ENCODE measurements at regions not wholly inside any gene's neighbourhood (a gene's known extent, or its start where the extent isn't known, plus 50 kb on each side); places are given as distances from the start of the nearest gene placed in this dataset.

DNA sequence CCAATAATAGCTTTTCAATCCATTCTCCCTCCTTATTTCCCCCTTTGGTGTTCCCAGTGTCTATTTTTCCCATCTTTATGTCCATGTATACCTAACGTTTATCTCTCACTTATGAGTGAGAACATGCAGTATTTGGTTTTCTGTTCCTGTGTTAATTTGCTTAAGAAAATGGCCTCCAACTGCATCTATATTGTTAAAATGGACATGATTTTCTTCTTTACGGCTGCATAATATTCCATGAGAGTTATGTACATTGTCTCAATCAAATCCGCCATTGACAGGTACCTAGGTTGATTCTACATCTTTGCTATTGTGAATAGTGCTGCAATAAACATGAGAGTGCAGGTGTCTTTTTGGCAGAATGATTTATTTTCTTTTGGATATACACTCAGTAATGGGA is 126.7 kb downstream of the CTH start:
- no peak overlapping the region for H3K56ac ChIP-seq (replicated peaks; ENCODE audit: insufficient read length, low read depth, low read length)
- H4K91ac ChIP-seq (replicated peaks; ENCODE audit: insufficient read length, low read length), result no peak overlapping the region
- H4K20me1 ChIP-seq (replicated peaks in 1 of 2; ENCODE audit: control insufficient read depth in 1 of 2, insufficient read depth in 2 of 2, low read length in 2 of 2), result no peaks in the 10 kb centered on the region
- 88% methylated on average over 3 of the region's 3 CpGs; no CpG with 5 or more reads in 1 of the 2 experiments for WGBS, 2 experiments (ENCODE audit: extremely low coverage in 1 of 2, insufficient coverage in 1 of 2, insufficient read length in 1 of 2, insufficient replicate concordance in 2 of 2, low coverage in 1 of 2, low lambda C conversion rate in 2 of 2, missing lambda C conversion rate in 1 of 2)
- H3K4me2 ChIP-seq (ENCODE audit: insufficient read depth in 1 of 2, low read depth in 2 of 2, low read length in 2 of 2), result no peak overlapping the region
- H2BK20ac ChIP-seq (ENCODE audit: low read length), result no peak overlapping the region
- no peak overlapping the region for H3K9ac ChIP-seq (replicated peaks in 1 of 4; ENCODE audit: extremely low read depth in 1 of 4, low read depth in 3 of 4, low read length in 3 of 4)
- FAIRE-seq (no peak), DNase-seq (ENCODE audit: low read depth in 1 of 2, low spot score in 2 of 2) (no peak)
- H2BK15ac ChIP-seq (ENCODE audit: low read length), result no peak overlapping the region
- no peak overlapping the region for H2BK120ac ChIP-seq (replicated peaks; ENCODE audit: low read depth, low read length)
- H3K4me1 ChIP-seq (replicated peaks in 1 of 4; ENCODE audit: control insufficient read depth in 3 of 4, insufficient read depth in 4 of 4, low read length in 3 of 4), result no peaks in the 10 kb centered on the region
- ChIA-PET CTCF (ENCODE audit: partially characterized antibody) (interaction anchor here (2.9 kb wide), 1 partner anchor 9 kb away, joined by 11 read pairs; no protein-coding TSS in a partner anchor), POLR2A (ENCODE audit: partially characterized antibody) (no interaction called here)
- H4K8ac ChIP-seq (ENCODE audit: extremely low read depth, insufficient read depth, low read length), result no peak overlapping the region
- no peaks in the 10 kb centered on the region for H3K23me2 ChIP-seq (ENCODE audit: low read depth, low read length)
- no peak overlapping the region for H3K4ac ChIP-seq (replicated peaks; ENCODE audit: insufficient read length, low read depth, low read length)
- no peaks in the 10 kb centered on the region for H3K27me3 ChIP-seq (replicated peaks in 1 of 4; ENCODE audit: control insufficient read depth in 3 of 4, extremely low read depth in 1 of 4, insufficient read depth in 3 of 4, low read length in 3 of 4)
- no peak overlapping the region for H3K4me3 ChIP-seq (ENCODE audit: extremely low read depth in 1 of 4, insufficient read depth in 2 of 4, low read depth in 3 of 4, low read length in 4 of 4)
- H3K27ac ChIP-seq (ENCODE audit: low read depth, low read length), result no peak overlapping the region
- no peaks in the 10 kb centered on the region for H3K79me1 ChIP-seq (ENCODE audit: low read depth, low read length)
- H2AFZ ChIP-seq (ENCODE audit: low read length), result no peak overlapping the region
- no peak overlapping the region for H2BK12ac ChIP-seq (ENCODE audit: low read depth, low read length)
- H3K23ac ChIP-seq (ENCODE audit: insufficient read length), result no peak overlapping the region
- no peak overlapping the region for H2BK5ac ChIP-seq (ENCODE audit: low read depth, low read length)
- H3K14ac ChIP-seq (ENCODE audit: insufficient read length), result no peak overlapping the region
- no peaks in the 10 kb centered on the region for H3K79me2 ChIP-seq (ENCODE audit: control insufficient read depth in 1 of 2, insufficient read depth in 2 of 2, low read length in 2 of 2)
- no peak overlapping the region for H3K18ac ChIP-seq (ENCODE audit: extremely low read depth, low read length)
- no peak overlapping the region for H2AK5ac ChIP-seq (ENCODE audit: low read depth, low read length)
- H3K36me3 ChIP-seq (ENCODE audit: control insufficient read depth in 2 of 4, insufficient read depth in 4 of 4, low read length in 3 of 4), result no peaks in the 10 kb centered on the region
- no peak overlapping the region for H4K5ac ChIP-seq (ENCODE audit: insufficient read length, low read depth, low read length)
- no peaks in the 10 kb centered on the region for H3K9me3 ChIP-seq (ENCODE audit: insufficient read depth in 2 of 2, low read depth in 1 of 2, low read length in 1 of 2)
- TF ChIP-seq, protein P1, sequence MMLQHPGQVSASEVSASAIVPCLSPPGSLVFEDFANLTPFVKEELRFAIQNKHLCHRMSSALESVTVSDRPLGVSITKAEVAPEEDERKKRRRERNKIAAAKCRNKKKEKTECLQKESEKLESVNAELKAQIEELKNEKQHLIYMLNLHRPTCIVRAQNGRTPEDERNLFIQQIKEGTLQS (IDR thresholded peaks at IDR 0.05; ENCODE audit: insufficient read depth, low read depth, low read length), result no peak
- TF ChIP-seq RFX5 (IDR thresholded peaks at IDR 0.05; ENCODE audit: borderline replicate concordance, low read depth, low read length), result no peak
- TF ChIP-seq SP1 (IDR thresholded peaks at IDR 0.05; ENCODE audit: low read depth, low read length), result no peak
- TF ChIP-seq, protein P2, sequence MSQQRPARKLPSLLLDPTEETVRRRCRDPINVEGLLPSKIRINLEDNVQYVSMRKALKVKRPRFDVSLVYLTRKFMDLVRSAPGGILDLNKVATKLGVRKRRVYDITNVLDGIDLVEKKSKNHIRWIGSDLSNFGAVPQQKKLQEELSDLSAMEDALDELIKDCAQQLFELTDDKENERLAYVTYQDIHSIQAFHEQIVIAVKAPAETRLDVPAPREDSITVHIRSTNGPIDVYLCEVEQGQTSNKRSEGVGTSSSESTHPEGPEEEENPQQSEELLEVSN (IDR thresholded peaks at IDR 0.05), result no peak
- no peak for TF ChIP-seq ASH2L (IDR thresholded peaks at IDR 0.05; ENCODE audit: low read length)
- no peak for TF ChIP-seq SP4 (IDR thresholded peaks at IDR 0.05; ENCODE audit: low read length)
- no peak for TF ChIP-seq JUN (IDR thresholded peaks at IDR 0.05; ENCODE audit: low read depth, low read length)
- TF ChIP-seq, protein P3, sequence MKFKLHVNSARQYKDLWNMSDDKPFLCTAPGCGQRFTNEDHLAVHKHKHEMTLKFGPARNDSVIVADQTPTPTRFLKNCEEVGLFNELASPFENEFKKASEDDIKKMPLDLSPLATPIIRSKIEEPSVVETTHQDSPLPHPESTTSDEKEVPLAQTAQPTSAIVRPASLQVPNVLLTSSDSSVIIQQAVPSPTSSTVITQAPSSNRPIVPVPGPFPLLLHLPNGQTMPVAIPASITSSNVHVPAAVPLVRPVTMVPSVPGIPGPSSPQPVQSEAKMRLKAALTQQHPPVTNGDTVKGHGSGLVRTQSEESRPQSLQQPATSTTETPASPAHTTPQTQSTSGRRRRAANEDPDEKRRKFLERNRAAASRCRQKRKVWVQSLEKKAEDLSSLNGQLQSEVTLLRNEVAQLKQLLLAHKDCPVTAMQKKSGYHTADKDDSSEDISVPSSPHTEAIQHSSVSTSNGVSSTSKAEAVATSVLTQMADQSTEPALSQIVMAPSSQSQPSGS (IDR thresholded peaks at IDR 0.05; ENCODE audit: low read length), result no peak
- no peak for TF ChIP-seq CREB1 (IDR thresholded peaks at IDR 0.05)
- TF ChIP-seq, protein P4, sequence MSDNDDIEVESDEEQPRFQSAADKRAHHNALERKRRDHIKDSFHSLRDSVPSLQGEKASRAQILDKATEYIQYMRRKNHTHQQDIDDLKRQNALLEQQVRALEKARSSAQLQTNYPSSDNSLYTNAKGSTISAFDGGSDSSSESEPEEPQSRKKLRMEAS (IDR thresholded peaks at IDR 0.05), result no peak
- TF ChIP-seq EGR1 (IDR thresholded peaks at IDR 0.05; ENCODE audit: borderline replicate concordance, low read depth, low read length), result no peak
- no peak for TF ChIP-seq YY1 (IDR thresholded peaks at IDR 0.05; ENCODE audit: low read depth, low read length)
